K562 (cell line): ENCODE measurements at regions not wholly inside any gene's neighbourhood (a gene's known extent, or its start where the extent isn't known, plus 50 kb on each side); places are given as distances from the start of the nearest gene placed in this dataset.

Experiments used
- ATAC-seq: fragments of 200-7000 bp; cut with Tn5 transposase; 3 replicates; pipeline ENCODE4 v1.9.1; 2020; ENCODE audit warnings: moderate library complexity
- BruUV-seq: library from RNA; stranded (reverse); fragments of 400-500 nt; replicated peaks from 2 replicates; lab custom pipeline; 2021; lab: Mats Ljungman, UMichigan
- CTCF ChIA-PET: fragments of 300-600 bp; formaldehyde crosslinking; extraction: SDS; loops from one replicate; lab custom pipeline; 2021; ENCODE audit warnings: low intra/inter-chr PET ratio; lab: Yijun Ruan, JAX
- POLR2A ChIA-PET: fragments of 300-600, 350-650 bp; sonication (Branson Sonifier 250); formaldehyde crosslinking; extraction: SDS; loops from one replicate; lab custom pipeline; 2021; ENCODE audit warnings: antibody characterized with exemption, inconsistent platforms; lab: Yijun Ruan, JAX
- DNase-seq, 4 experiments: peaks; one replicate each; pipeline versions ENCODE4 v3.0.0 to v3.0.0-alpha.2; 2011 to 2018; ENCODE audit warnings: low spot score in 3 of 4, mixed read lengths in 3 of 4; ENCODE audit errors: extremely low read depth in 1 of 4
- FAIRE-seq: peaks from 2 replicates; lab custom pipeline; 2011; peaks lifted over from hg19 to GRCh38; lab: Jason Lieb, UNC
- H2AFZ ChIP-seq: 2 replicates; pipeline ENCODE4 v1.6.0; 2011; ENCODE audit warnings: low read depth, low read length, control low read depth, inconsistent platforms
- H3K27ac ChIP-seq: fragments of 200-600 bp; 3 replicates; pipeline ENCODE4 v1.8.0; 2011; ENCODE audit warnings: low read depth, mild to moderate bottlenecking, control low read depth, inconsistent platforms, low read length, moderate library complexity, mixed read lengths; ENCODE audit errors: extremely low read depth
- H3K27me3 ChIP-seq, 2 experiments: fragments of 300-600 bp in 1 of 2; 2 replicates in 1 of 2; 3 replicates in 1 of 2; pipeline versions ENCODE4 v1.6.0 to v1.8.0; 2011; ENCODE audit warnings: inconsistent platforms in 2 of 2, low read length in 2 of 2, mild to moderate bottlenecking in 1 of 2, mixed read lengths in 1 of 2, moderate library complexity in 1 of 2; ENCODE audit not compliant: control insufficient read depth in 2 of 2, insufficient read depth in 2 of 2
- H3K36me3 ChIP-seq: fragments of 300-600 bp; 3 replicates; pipeline ENCODE4 v1.8.0; 2011; ENCODE audit warnings: mild to moderate bottlenecking, low read length, inconsistent platforms; ENCODE audit not compliant: control insufficient read depth, insufficient read depth
- H3K4me1 ChIP-seq, 2 experiments: fragments of 200-600 bp in 1 of 2; replicated peaks in 1 of 2; 2 replicates in 1 of 2; 3 replicates in 1 of 2; pipeline versions ENCODE4 v1.5.1 to v1.8.0; 2011; ENCODE audit warnings: inconsistent platforms in 2 of 2, low read length in 2 of 2, mild to moderate bottlenecking in 1 of 2, mixed read lengths in 1 of 2, moderate library complexity in 1 of 2; ENCODE audit not compliant: control insufficient read depth in 2 of 2, insufficient read depth in 2 of 2
- H3K4me2 ChIP-seq: 2 replicates; pipeline ENCODE4 v1.6.1; 2011; ENCODE audit warnings: low read length, control low read depth, inconsistent platforms, mixed read lengths; ENCODE audit not compliant: insufficient read depth
- H3K4me3 ChIP-seq: fragments of 200-600 bp; sonication (generic), shearing (Covaris generic); 2 replicates; pipeline ENCODE4 v1.5.1; 2016; ENCODE audit warnings: control low read depth, inconsistent platforms
- H3K79me2 ChIP-seq: fragments of 200-600 bp; 3 replicates; pipeline ENCODE4 v1.8.0; 2011; ENCODE audit warnings: low read length, inconsistent platforms; ENCODE audit not compliant: control insufficient read depth, insufficient read depth
- H3K9ac ChIP-seq, 2 experiments: 2 replicates each; pipeline versions ENCODE4 v1.6.0 to v1.6.1; 2011; ENCODE audit warnings: low read depth in 2 of 2, low read length in 2 of 2, control low read depth in 1 of 2, inconsistent platforms in 1 of 2, mild to moderate bottlenecking in 1 of 2, mixed read lengths in 1 of 2; ENCODE audit not compliant: insufficient read depth in 1 of 2
- H3K9me1 ChIP-seq: one replicate; pipeline ENCODE4 v1.6.0; 2011; ENCODE audit warnings: inconsistent platforms, mild to moderate bottlenecking, low read length, moderate library complexity; ENCODE audit not compliant: control insufficient read depth, insufficient read depth
- H3K9me3 ChIP-seq: replicated peaks from 2 replicates; pipeline ENCODE4 v1.5.1; 2011; ENCODE audit warnings: low read depth, low read length, inconsistent platforms; ENCODE audit not compliant: control insufficient read depth, insufficient read depth
- H4K20me1 ChIP-seq: replicated peaks from 2 replicates; pipeline ENCODE4 v1.6.1; 2011; ENCODE audit warnings: low read length, inconsistent platforms, mixed read lengths; ENCODE audit not compliant: control insufficient read depth, insufficient read depth
- CBFA2T3 ChIP-seq: fragments of 450-650 bp; IDR thresholded peaks from 2 replicates; pipeline ENCODE4 v1.6.1; 2017
- FOXM1 ChIP-seq, 2 experiments: fragments of 450-650 bp in 1 of 2; sonication (generic) in 1 of 2; formaldehyde crosslinking in 1 of 2; IDR thresholded peaks; 2 replicates each; pipeline versions ENCODE4 v1.6.1 to v1.9.0; 2017 to 2022; ENCODE audit warnings: low read depth in 2 of 2, mild to moderate bottlenecking in 2 of 2, missing genetic modification reagents in 1 of 2, moderate library complexity in 1 of 2
- HIVEP1 ChIP-seq: fragments of 250-450 bp; sonication (Bioruptor Pico); IDR thresholded peaks from 2 replicates; pipeline ENCODE4 v1.4.0; 2020; ENCODE audit warnings: mild to moderate bottlenecking
- JUN ChIP-seq, 2 experiments: sonication (generic) in 1 of 2; formaldehyde crosslinking in 1 of 2; IDR thresholded peaks; 2 replicates each; pipeline versions ENCODE4 v1.6.1 to v1.8.0; 2012 to 2022; ENCODE audit warnings: borderline replicate concordance in 2 of 2, mild to moderate bottlenecking in 2 of 2, improper control_type of control experiment in 1 of 2, low read depth in 1 of 2, low read length in 1 of 2, missing genetic modification reagents in 1 of 2
- KHSRP ChIP-seq: fragments of 450-650 bp; IDR thresholded peaks from 2 replicates; pipeline ENCODE4 v1.6.1; 2017
- PTRF ChIP-seq: fragments of 450-650 bp; IDR thresholded peaks from 2 replicates; pipeline ENCODE4 v1.6.1; 2016; ENCODE audit warnings: mild to moderate bottlenecking, missing genetic modification characterization, missing compliant biosample characterization
- RBM34 ChIP-seq: fragments of 200-400 bp; formaldehyde crosslinking; IDR thresholded peaks from 2 replicates; pipeline ENCODE4 v1.6.1; 2018; ENCODE audit warnings: low read length, borderline replicate concordance; ENCODE audit not compliant: insufficient read depth
- STAT5A ChIP-seq: IDR thresholded peaks from 2 replicates; pipeline ENCODE4 v1.6.1; 2012; ENCODE audit warnings: low read length, inconsistent platforms, borderline replicate concordance
- TCF7L2 ChIP-seq: fragments of 150-350 bp; IDR thresholded peaks from 2 replicates; pipeline ENCODE4 v1.6.1; 2016; ENCODE audit warnings: low read depth, mild to moderate bottlenecking, low read length, moderate library complexity
- ZC3H4 ChIP-seq: sonication (generic); formaldehyde crosslinking; IDR thresholded peaks from 2 replicates; pipeline ENCODE4 v1.9.0; 2021; ENCODE audit warnings: missing genetic modification reagents, borderline replicate concordance
- ZNF146 ChIP-seq: IDR thresholded peaks from one replicate; pipeline ENCODE4 v1.6.1; 2018; ENCODE audit warnings: missing compliant biosample characterization; ENCODE audit not compliant: unreplicated experiment
- ZNF165 ChIP-seq: fragments of 250-450 bp; sonication (Bioruptor Pico); IDR thresholded peaks from 2 replicates; pipeline ENCODE4 v1.4.0; 2020; ENCODE audit warnings: borderline replicate concordance
- ZNF408 ChIP-seq: fragments of 250-450 bp; sonication (Bioruptor Pico); IDR thresholded peaks from 2 replicates; pipeline ENCODE4 v1.4.0; 2020; ENCODE audit warnings: low read depth, mild to moderate bottlenecking, moderate library complexity
- ZNF764 ChIP-seq: fragments of 250-450 bp; sonication (Bioruptor Pico); IDR thresholded peaks from 2 replicates; pipeline ENCODE4 v1.4.0; 2020; ENCODE audit warnings: low read depth, mild to moderate bottlenecking, moderate library complexity
- ZNF766 ChIP-seq: fragments of 200-800 bp; sonication (Bioruptor generic); conservative IDR thresholded peaks from 2 replicates; pipeline ENCODE4 v1.6.1; 2016; ENCODE audit warnings: missing genetic modification characterization, missing compliant biosample characterization
- WGBS: fragments of 100-300 bp; shearing (Covaris generic); methylation state at CpG from one replicate; pipeline ENCODE4 v1.1.6; 2016; ENCODE audit warnings: low coverage, mixed read lengths; ENCODE audit not compliant: insufficient coverage; ENCODE audit errors: missing lambda C conversion rate; 5-methylcytosine and 5-hydroxymethylcytosine counted together
- in situ Hi-C: fragments of 300-500 bp; cut with MboI; formaldehyde crosslinking; loops from 4 replicates; pipeline ENCODE4 v1.15.0; 2018; ENCODE audit warnings: inconsistent platforms, mixed read lengths
- intact Hi-C: fragments of 100-400 bp; cut with micrococcal nuclease; formaldehyde crosslinking; loops from 2 replicates; pipeline ENCODE4 v1.14.2; 2022
- TF ChIP-seq, protein P1 (sequence below): fragments of 450-650 bp; conservative IDR thresholded peaks from 2 replicates; pipeline ENCODE4 v1.6.1; 2016; ENCODE audit warnings: missing genetic modification characterization, low read depth, mild to moderate bottlenecking, missing compliant biosample characterization, moderate library complexity
- TF ChIP-seq, protein P2 (sequence below): fragments of 250-450 bp; sonication (Bioruptor Pico); IDR thresholded peaks from 2 replicates; pipeline ENCODE4 v1.8.0; 2021; ENCODE audit warnings: borderline replicate concordance, mild to moderate bottlenecking, moderate library complexity; ENCODE audit not compliant: poor library complexity, severe bottlenecking
- TF ChIP-seq, protein P3 (sequence below), 2 experiments: fragments of 450-650 bp in 1 of 2; sonication (generic) in 1 of 2; formaldehyde crosslinking in 1 of 2; IDR thresholded peaks in 1 of 2; conservative IDR thresholded peaks in 1 of 2; 2 replicates each; pipeline versions ENCODE4 v1.6.1 to v1.8.1; 2016 to 2023; ENCODE audit warnings: mild to moderate bottlenecking in 2 of 2, moderate library complexity in 2 of 2, inconsistent platforms in 1 of 2, missing genetic modification reagents in 1 of 2

DNA sequence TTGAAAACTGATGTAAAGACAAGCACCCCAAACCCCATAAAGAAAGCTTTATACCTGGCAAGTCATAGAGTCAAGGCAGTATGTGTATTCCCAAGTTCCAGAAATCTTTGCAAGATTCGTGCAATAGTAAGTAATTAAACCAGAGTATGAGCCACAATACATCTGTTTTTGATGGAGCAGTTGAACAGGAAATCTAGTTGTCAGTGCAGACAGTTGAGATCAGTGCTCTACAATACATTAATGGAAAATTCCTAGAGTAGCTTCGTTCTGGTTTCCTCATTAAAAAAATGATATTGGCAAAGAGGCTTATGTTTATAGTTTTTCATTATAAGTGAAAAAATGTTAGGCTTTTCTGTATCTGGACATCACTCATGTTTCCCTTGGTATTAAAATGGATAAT, 575.3 kb downstream of the TRIML1 start:
- in situ Hi-C loops (no loop called here), intact Hi-C loops (no loop called here)
- Histone ChIP-seq H3K79me2 (no peaks in the 10 kb centered on the region), H4K20me1 (no peaks in the 10 kb centered on the region), H3K9ac (no peak overlapping the region), H3K36me3 (no peaks in the 10 kb centered on the region), H3K9me1 (no peaks in the 10 kb centered on the region), H3K4me1 (no peaks in the 10 kb centered on the region), H2AFZ (no peak overlapping the region), H3K4me3 (no peak overlapping the region), H3K27ac (no peak overlapping the region), H3K4me2 (no peak overlapping the region), H3K9me3 (no peaks in the 10 kb centered on the region), H3K27me3 (no peaks in the 10 kb centered on the region)
- POLR2A ChIA-PET: no interaction called here
- no peak for DNase-seq
- FAIRE-seq: no peak
- TF ChIP-seq RBM34 (no peak), TCF7L2 (no peak), ZNF165 (no peak), FOXM1 (IDR thresholded peaks at IDR 0.05; ENCODE audit: low read depth) (no peak), FOXM1 (CRISPR knock-in tag; IDR thresholded peaks at IDR 0.05; ENCODE audit: low read depth) (no peak), ZNF408 (CRISPR knock-in tag) (no peak), CBFA2T3 (no peak), KHSRP (no peak), ZC3H4 (no peak), ZNF766 (no peak), STAT5A (no peak), ZNF764 (CRISPR knock-in tag) (no peak), JUN (IDR thresholded peaks at IDR 0.05; ENCODE audit: borderline replicate concordance, low read depth, low read length) (no peak), JUN (CRISPR knock-in tag; IDR thresholded peaks at IDR 0.05; ENCODE audit: borderline replicate concordance) (no peak), PTRF (no peak), HIVEP1 (CRISPR knock-in tag) (no peak), ZNF146 (CRISPR knock-in tag) (no peak)
- TF ChIP-seq, protein P1, sequence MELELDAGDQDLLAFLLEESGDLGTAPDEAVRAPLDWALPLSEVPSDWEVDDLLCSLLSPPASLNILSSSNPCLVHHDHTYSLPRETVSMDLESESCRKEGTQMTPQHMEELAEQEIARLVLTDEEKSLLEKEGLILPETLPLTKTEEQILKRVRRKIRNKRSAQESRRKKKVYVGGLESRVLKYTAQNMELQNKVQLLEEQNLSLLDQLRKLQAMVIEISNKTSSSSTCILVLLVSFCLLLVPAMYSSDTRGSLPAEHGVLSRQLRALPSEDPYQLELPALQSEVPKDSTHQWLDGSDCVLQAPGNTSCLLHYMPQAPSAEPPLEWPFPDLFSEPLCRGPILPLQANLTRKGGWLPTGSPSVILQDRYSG (tag): no peak
- TF ChIP-seq, protein P2, sequence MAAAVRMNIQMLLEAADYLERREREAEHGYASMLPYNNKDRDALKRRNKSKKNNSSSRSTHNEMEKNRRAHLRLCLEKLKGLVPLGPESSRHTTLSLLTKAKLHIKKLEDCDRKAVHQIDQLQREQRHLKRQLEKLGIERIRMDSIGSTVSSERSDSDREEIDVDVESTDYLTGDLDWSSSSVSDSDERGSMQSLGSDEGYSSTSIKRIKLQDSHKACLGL: no peak
- TF ChIP-seq, protein P3, sequence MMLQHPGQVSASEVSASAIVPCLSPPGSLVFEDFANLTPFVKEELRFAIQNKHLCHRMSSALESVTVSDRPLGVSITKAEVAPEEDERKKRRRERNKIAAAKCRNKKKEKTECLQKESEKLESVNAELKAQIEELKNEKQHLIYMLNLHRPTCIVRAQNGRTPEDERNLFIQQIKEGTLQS (IDR thresholded peaks at IDR 0.05): no peak
- TF ChIP-seq, protein P3 (CRISPR knock-in tag; conservative IDR thresholded peaks at IDR 0.05): no peak
- CTCF ChIA-PET: no interaction called here
- no peak for ATAC-seq
- 0% methylated on average over 2 of the region's 2 CpGs for WGBS
- no TSS peak for BruUV-seq
